Activated T-cell treated with anti-CD3 and anti-CD28 coated beads, Interleukin-2, amount 50 U/mL, for 72 hours (primary cell): ENCODE measurements at regions not wholly inside any gene's neighbourhood (a gene's known extent, or its start where the extent isn't known, plus 50 kb on each side); places are given as distances from the start of the nearest gene placed in this dataset.

Experiments
- ATAC-seq, 2 donors: fragments of 150-1000 bp; cut with Tn5 transposase; replicated peaks in 1 of 2; 2 replicates each; pipeline ENCODE4 v1.10.0; 2021; ENCODE audit warnings: moderate library complexity in 2 of 2, mild to moderate bottlenecking in 1 of 2
- DNase-seq, 2 donors: peaks; one replicate each; pipeline ENCODE4 v3.0.0; 2021 to 2022; ENCODE audit warnings: mixed read lengths in 1 of 2
- H3K27ac Mint-ChIP-seq: one replicate; pipeline ENCODE4 v1.8.0; 2022; ENCODE audit warnings: mild to moderate bottlenecking, moderate library complexity, mixed read lengths
- H3K27me3 Mint-ChIP-seq: one replicate; pipeline ENCODE4 v1.8.0; 2022; ENCODE audit warnings: low read depth, mixed read lengths
- H3K36me3 Mint-ChIP-seq, 2 donors: one replicate each; pipeline ENCODE4 v1.8.0; 2022; ENCODE audit warnings: mixed read lengths in 2 of 2, mild to moderate bottlenecking in 1 of 2; ENCODE audit not compliant: insufficient read depth in 2 of 2
- H3K4me1 Mint-ChIP-seq: one replicate; pipeline ENCODE4 v1.8.0; 2022; ENCODE audit warnings: low read depth, mixed read lengths
- H3K4me3 Mint-ChIP-seq, 2 donors: one replicate each; pipeline ENCODE4 v1.8.0; 2022; ENCODE audit warnings: mild to moderate bottlenecking in 2 of 2, mixed read lengths in 2 of 2, moderate library complexity in 2 of 2
- H3K9me3 Mint-ChIP-seq, 2 donors: one replicate each; pipeline ENCODE4 v1.8.0; 2022; ENCODE audit warnings: mixed read lengths in 2 of 2

DNA sequence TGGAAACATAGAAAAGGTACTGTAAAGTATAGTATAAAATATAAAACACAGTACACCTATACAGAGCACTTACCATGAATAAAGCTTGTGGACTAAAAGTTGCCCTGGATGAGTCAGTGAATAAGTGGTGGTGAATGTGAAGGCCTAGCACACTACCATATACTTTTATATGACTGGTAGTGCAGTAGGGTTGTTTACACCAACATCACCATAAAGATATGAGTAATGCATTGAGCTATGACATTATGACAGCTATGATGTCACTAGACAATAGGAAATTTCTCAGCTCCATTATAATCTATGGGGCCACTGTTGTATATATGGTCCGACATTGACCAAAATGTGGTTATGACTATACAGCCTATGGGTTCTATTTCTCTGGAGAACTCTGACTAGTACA is 291.8 kb upstream of the ACTBL2 start:
- H3K36me3 Mint-ChIP-seq = no peaks in the 10 kb centered on the region
- H3K27ac Mint-ChIP-seq = no peak overlapping the region
- DNase-seq (no peak), ATAC-seq (peak; percentile 83 to 94)
- H3K9me3 Mint-ChIP-seq = no peaks in the 10 kb centered on the region
- no peak overlapping the region for H3K4me3 Mint-ChIP-seq
- peaks cover 24% of the 10 kb centered on the region for H3K27me3 Mint-ChIP-seq
- H3K4me1 Mint-ChIP-seq = no peaks in the 10 kb centered on the region

DNA sequence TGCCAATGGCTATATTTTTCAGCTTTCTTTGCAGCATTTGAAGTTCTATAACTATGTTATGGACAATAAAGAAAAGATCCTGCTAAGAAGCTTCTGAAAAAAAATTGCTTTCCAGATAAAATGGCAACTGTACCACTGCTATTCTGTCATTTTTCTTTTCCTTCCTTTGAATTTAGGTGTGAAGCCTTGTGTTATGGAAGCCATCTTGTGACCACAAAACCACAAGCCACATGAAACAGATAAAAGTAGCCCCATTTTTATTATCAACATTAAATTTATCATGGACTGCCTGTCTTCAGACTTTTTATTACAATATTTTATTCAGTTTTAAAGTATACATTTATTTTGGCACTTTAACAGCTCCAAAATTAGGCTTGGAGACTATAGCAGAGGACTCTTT is 289.9 kb upstream of the ACTBL2 start:
- Mint-ChIP-seq H3K36me3 (no peaks in the 10 kb centered on the region), H3K27me3 (peaks cover 34% of the 10 kb centered on the region)
- DNase-seq = no peak

DNA sequence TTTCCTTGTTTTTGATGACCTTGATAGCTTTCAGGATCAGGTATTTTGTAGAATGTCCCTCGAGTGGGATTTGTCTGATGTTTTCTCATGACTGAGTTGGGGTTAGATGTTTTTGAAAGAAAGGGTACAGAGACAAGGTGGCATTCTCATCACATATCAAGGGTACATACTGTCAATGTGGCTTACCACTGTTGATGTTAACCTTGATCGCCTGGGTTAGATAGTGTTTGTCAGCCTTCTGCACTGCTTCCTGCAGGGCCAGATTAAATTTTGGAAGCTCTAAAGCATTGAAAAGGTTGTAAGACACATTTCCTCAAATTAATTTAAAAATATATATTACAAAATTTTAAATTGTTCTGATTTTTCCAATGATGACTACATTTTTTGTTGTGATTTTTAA is 287.4 kb upstream of the ACTBL2 start:
- H3K27ac Mint-ChIP-seq = no peak overlapping the region
- H3K4me3 Mint-ChIP-seq = no peak overlapping the region
- ATAC-seq = no peak
- peaks cover 27% of the 10 kb centered on the region for H3K27me3 Mint-ChIP-seq
- no peak for DNase-seq
- H3K36me3 Mint-ChIP-seq = no peaks in the 10 kb centered on the region
- no peaks in the 10 kb centered on the region for H3K9me3 Mint-ChIP-seq
- H3K4me1 Mint-ChIP-seq = no peaks in the 10 kb centered on the region

More for the DNA sequence above, 289.9 kb upstream of the ACTBL2 start:
- no peak overlapping the region for H3K4me3 Mint-ChIP-seq
- no peaks in the 10 kb centered on the region for H3K4me1 Mint-ChIP-seq
- no peak for ATAC-seq
- no peaks in the 10 kb centered on the region for H3K9me3 Mint-ChIP-seq
- H3K27ac Mint-ChIP-seq = no peak overlapping the region

DNA sequence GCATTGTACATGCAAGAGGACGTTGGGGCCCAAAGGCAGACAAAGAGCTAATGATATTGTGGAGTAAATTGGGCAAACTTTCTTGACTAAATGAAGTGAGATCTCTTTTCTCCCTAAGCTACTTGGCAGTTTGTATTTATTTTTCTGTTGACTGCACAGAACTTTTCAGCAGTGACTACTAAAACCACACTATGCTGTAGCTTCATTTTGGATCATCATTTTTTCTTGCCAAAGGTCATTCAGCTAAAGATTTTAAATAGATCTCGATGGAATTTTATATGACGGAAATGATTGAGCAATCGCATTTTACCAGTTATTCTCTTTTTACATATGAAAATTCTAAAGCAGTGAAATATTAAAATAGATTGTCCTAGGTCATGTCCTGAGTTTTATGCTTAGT is 286.1 kb upstream of the ACTBL2 start:
- ATAC-seq = no peak
- H3K27me3 Mint-ChIP-seq = peaks cover 27% of the 10 kb centered on the region

DNA sequence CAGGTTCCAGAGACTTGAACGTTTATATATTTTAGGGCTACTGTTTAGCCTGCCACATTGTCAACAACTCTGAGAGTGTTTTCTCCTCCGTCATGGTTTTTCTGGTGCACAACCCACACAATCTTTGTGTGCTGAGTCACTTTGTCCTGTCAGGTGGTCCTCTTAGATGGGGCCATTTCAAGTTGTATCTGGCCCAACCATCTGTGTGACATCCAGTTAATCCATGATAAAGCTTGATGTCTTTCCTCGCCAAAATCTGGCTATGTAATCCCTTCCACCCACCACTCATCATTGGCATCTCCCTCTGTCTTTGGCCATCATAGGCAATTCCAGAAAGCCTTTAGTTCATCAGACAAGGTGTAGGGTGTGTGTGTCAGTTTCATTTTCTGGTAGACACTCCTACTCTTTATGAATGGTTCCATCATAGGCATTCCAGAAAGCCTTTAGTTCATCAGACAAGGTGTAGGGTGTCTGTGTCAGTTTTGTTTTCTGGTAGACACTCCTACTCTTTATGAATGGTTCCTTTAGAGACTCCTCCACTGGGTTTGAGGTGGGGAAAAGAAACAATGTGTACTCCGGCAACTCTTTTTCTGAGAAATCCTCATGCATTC is 282.0 kb upstream of the ACTBL2 start:
- Mint-ChIP-seq H3K9me3 (no peaks in the 10 kb centered on the region), H3K4me3 (no peak overlapping the region), H3K27ac (peak overlapping the region; percentile 19), H3K36me3 (no peaks in the 10 kb centered on the region), H3K4me1 (no peaks in the 10 kb centered on the region), H3K27me3 (peaks cover 12% of the 10 kb centered on the region)
- DNase-seq (no peak), ATAC-seq (peak in 1 of 2 donors; percentile 53)

More for the DNA sequence above, 286.1 kb upstream of the ACTBL2 start:
- Mint-ChIP-seq H3K27ac (no peak overlapping the region), H3K36me3 (no peaks in the 10 kb centered on the region), H3K9me3 (no peaks in the 10 kb centered on the region), H3K4me1 (no peaks in the 10 kb centered on the region), H3K4me3 (no peak overlapping the region)
- no peak for DNase-seq

DNA sequence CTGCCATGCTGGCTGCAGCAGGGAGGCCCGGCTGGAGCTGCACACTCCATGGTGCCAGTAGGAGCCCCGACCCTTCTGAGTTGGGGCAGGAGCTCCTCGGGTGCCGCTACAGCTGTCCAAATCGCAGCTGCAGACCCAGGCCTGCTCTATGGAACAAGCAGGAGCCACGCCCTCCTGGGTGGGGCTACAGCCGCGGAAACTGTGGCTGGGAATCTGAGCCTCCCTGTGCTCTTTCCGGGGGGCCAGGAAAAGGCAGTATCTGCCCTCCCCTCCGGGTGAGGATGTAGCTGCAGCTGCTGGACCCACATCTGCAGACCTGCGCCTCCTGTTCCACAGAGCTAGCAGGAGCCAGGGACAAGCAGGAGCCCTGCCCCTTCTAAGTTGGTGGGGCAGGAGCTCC is 278.9 kb upstream of the ACTBL2 start:
- Mint-ChIP-seq H3K36me3 (no peaks in the 10 kb centered on the region), H3K4me3 (no peak overlapping the region), H3K27me3 (no peaks in the 10 kb centered on the region), H3K4me1 (no peaks in the 10 kb centered on the region), H3K27ac (no peak overlapping the region), H3K9me3 (no peaks in the 10 kb centered on the region)
- ATAC-seq = no peak
- no peak for DNase-seq

DNA sequence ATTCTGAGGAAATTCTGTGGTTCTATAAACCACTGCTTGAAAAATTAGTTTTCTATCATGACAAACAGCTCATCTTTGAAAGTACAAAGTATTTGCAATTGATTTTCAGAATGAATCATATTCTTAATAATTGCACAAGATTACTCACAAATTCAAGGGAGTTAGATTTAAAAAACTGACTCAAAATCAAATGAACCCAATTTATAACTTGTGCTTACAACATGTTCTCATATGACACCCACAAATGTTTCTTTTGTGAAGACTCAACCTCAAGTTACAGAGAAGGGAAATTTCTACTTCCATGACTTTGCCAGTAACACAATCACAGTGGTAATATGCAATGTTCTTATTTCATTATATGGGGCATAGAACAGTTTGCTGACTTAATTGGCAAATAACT is 272.0 kb upstream of the ACTBL2 start:
- Mint-ChIP-seq H3K27ac (no peak overlapping the region), H3K4me3 (no peak overlapping the region), H3K36me3 (no peaks in the 10 kb centered on the region), H3K4me1 (peaks cover 4% of the 10 kb centered on the region), H3K27me3 (peaks cover 6% of the 10 kb centered on the region), H3K9me3 (no peaks in the 10 kb centered on the region)
- no peak for ATAC-seq
- no peak for DNase-seq

DNA sequence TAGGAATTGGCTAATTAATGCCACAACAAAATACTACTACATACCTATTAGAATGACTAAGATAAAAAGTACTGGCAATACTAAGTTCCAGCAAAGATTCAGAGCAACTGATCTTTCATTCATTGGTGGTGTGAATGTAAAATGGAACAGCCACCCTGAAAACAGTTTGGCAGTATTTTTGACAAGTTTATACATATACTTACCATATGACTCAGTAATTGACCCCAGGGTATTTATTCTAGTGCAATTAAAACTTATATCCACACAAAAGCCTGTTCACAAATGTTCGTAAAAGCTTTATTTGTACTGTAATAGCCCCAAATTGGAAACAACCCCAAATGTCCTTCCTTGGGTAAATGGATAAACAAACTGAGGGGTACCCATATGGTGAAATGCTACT is 270.8 kb upstream of the ACTBL2 start:
- peaks cover 9% of the 10 kb centered on the region for H3K4me1 Mint-ChIP-seq
- DNase-seq (no peak), ATAC-seq (no peak)
- no peaks in the 10 kb centered on the region for H3K9me3 Mint-ChIP-seq
- peaks cover 7% of the 10 kb centered on the region for H3K27me3 Mint-ChIP-seq
- no peak overlapping the region for H3K4me3 Mint-ChIP-seq
- H3K36me3 Mint-ChIP-seq = no peaks in the 10 kb centered on the region
- no peak overlapping the region for H3K27ac Mint-ChIP-seq

DNA sequence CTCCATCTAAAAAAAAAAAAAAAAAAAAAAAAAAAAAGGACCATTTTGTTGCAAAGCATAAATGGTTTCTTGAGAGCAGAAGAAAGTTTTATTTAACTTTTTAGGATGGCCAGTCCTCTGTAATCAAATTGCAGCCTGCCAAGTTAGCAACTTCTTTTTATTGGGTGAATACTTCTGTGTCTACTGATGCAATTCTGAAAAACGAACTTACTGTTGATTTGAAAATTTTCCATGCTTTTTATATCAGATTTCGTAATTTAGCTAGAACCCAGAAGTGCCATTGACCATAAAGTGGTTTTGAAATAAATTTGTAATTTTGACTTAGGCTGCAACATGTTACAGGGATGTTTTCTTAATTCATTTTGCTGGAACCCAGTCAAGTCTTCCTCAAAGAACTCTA is 269.1 kb upstream of the ACTBL2 start:
- peaks cover 9% of the 10 kb centered on the region for H3K4me1 Mint-ChIP-seq
- no peak for ATAC-seq
- H3K9me3 Mint-ChIP-seq = no peaks in the 10 kb centered on the region
- DNase-seq = no peak
- H3K4me3 Mint-ChIP-seq = no peak overlapping the region
- H3K36me3 Mint-ChIP-seq = no peaks in the 10 kb centered on the region
- peaks cover 18% of the 10 kb centered on the region for H3K27me3 Mint-ChIP-seq
- no peak overlapping the region for H3K27ac Mint-ChIP-seq

DNA sequence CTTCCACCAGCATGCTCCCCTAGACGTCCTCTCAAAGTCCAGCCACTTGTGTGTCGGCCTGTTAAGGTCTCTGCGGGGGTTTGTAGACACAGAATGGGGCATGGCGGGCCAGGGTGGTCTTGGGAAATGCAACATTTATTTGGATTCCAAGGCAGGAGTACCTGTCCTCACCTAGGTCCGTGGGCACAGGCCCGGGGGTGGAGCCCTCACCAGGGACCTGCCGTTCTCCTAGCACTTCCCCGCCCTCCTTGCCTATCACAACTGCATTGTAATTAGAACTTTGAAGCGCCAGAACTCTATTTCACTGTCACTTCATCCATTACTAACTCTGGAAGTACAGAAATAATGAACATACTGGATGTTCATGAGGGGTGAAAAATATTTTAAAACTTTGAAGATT is 268.3 kb upstream of the ACTBL2 start:
- Mint-ChIP-seq H3K4me1 (peaks cover 9% of the 10 kb centered on the region), H3K27ac (no peak overlapping the region), H3K36me3 (no peaks in the 10 kb centered on the region), H3K27me3 (peaks cover 15% of the 10 kb centered on the region), H3K9me3 (no peaks in the 10 kb centered on the region), H3K4me3 (no peak overlapping the region)
- no peak for DNase-seq
- no peak for ATAC-seq

DNA sequence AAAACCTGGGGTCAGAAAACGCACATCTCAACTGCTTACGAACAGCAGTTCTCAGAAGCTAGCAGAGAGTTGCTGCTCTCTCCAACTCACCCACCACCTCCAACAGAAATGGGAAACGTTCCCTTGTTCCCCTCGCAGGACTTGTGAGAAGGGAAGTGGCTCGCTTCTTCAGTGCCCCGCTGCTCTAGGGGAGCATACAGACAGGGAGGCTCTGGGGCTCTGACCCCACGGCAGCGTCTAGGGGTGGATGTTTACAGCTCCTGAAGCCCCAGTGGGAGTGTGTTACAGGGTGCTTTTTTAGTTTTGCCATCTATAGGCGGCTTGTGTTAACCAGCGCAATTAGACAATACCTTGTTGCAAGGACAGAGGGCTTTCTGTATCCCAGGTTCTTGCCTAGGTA is 267.7 kb upstream of the ACTBL2 start:
- Mint-ChIP-seq H3K27me3 (peaks cover 11% of the 10 kb centered on the region), H3K4me1 (peaks cover 9% of the 10 kb centered on the region), H3K27ac (no peak overlapping the region), H3K9me3 (no peaks in the 10 kb centered on the region), H3K4me3 (no peak overlapping the region), H3K36me3 (no peaks in the 10 kb centered on the region)
- ATAC-seq = no peak
- no peak for DNase-seq

DNA sequence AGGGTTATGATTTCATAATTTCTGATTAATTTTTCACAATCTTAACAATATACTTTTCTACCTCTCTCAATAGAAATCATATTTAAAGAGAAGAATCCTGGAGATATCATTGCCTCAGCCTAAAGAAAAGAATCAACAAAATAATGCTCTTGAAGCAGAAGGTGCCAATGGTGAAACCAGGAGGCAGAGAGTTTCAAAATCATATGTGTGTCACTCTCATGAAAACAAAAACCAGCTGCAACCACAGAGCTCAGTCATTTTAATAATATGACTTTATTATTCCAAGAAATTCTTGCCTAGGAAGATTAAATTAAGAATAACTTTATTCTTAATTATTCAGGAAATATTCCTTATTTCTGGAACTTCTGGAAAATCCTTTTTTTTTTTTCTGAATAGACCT is 266.8 kb upstream of the ACTBL2 start:
- H3K36me3 Mint-ChIP-seq = no peaks in the 10 kb centered on the region
- H3K27ac Mint-ChIP-seq = no peak overlapping the region
- H3K4me3 Mint-ChIP-seq = no peak overlapping the region
- peaks cover 9% of the 10 kb centered on the region for H3K4me1 Mint-ChIP-seq
- no peaks in the 10 kb centered on the region for H3K9me3 Mint-ChIP-seq
- peaks cover 11% of the 10 kb centered on the region for H3K27me3 Mint-ChIP-seq
- DNase-seq = no peak
- ATAC-seq = no peak

DNA sequence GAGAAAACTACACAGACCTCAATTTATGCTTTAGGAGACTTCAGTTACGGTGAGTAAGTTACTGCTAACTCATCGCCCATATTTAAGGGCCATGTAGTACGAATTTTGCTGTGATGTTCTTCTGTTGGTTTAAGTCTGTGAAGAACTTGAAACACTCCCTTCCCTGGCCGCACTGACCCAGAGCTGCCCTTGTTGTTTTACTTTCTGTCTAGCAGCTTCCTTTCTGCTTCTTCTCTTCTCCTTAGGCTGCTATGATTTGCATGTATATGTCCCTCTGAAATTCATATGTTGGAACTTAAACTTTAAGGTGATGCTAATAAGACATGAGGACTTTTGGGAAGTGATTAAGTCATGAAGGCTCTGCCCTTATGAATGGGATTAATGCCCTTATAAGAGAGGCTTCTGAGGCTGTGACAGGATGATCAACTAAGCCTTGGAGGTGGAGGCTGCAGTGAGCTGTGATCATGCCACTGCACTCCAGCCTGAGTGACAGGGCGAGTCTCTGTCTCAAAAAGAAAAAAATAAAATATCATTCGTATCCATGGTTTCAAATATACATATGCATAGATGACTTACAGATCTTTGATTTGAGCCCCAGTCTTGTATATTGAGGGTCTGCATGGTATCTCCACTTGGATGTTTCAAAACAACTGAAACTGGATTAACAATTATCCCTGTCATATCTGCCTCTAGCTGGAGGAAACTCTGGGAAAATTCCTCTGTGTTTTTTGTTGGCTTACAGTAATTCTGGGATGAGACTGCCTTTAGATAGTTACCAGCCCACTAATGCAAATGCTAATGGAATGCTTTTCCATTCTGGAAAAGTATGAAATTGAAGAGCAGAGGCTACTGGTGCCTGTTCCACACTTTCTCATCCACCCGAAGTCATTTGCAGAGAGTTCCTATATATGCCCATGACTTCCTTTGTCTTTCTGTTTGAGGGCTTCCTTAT is 263.4 kb upstream of the ACTBL2 start:
- no peak for ATAC-seq

More for the DNA sequence above, 263.4 kb upstream of the ACTBL2 start:
- Mint-ChIP-seq H3K27ac (no peak overlapping the region), H3K9me3 (no peaks in the 10 kb centered on the region), H3K27me3 (peaks cover 11% of the 10 kb centered on the region), H3K36me3 (no peaks in the 10 kb centered on the region), H3K4me1 (peaks cover 9% of the 10 kb centered on the region), H3K4me3 (no peak overlapping the region)
- no peak for DNase-seq
